ENCODE measurements at regions not wholly inside any gene's neighbourhood (a gene's known extent, or its start where the extent isn't known, plus 50 kb on each side); places are given as distances from the start of the nearest gene placed in this dataset.

- TF ChIP-seq CTCF (IDR thresholded peaks at IDR 0.05; ENCODE audit: low read depth, low read length), result no peak
- no peak for DNase-seq (ENCODE audit: extremely low read depth, low read depth)
Observed at GRCh38 chr4:24230955-24231354, 341.1 kb upstream of the PPARGC1A start.

GRCh38 chr4:24229978-24230377 is 340.1 kb upstream of the PPARGC1A start:
- DNase-seq (ENCODE audit: extremely low read depth, low read depth), result peak; percentile 59
- no peak for TF ChIP-seq CTCF (IDR thresholded peaks at IDR 0.05; ENCODE audit: low read depth, low read length)

DNA sequence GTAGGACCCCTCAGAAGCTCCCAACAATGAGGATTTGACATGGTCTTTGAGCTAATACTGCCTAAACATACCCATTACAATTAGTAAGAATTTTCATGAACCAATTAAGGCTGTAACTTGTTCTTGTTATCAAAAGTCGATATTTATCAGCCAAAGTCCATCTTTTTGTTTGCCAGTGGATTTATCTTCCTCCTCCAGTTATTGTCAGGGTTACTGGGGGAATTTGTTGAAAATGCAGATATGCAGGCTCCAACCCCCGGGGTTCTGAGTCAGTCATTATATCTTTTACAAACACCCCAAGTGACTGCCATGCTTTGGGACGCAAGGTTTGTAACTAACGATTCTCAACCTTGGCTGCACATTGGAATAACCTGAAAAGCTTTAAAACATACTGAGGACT is 338.8 kb upstream of the PPARGC1A start:
- no peak for TF ChIP-seq CTCF (IDR thresholded peaks at IDR 0.05; ENCODE audit: low read depth, low read length)
- DNase-seq (ENCODE audit: extremely low read depth, low read depth), result no peak

GRCh38 chr4:24226667-24227066 is 336.8 kb upstream of the PPARGC1A start:
- DNase-seq (ENCODE audit: extremely low read depth, low read depth), result peak; percentile 60
- no peak for TF ChIP-seq CTCF (IDR thresholded peaks at IDR 0.05; ENCODE audit: low read depth, low read length)

- no peak for DNase-seq (ENCODE audit: extremely low read depth, low read depth)
- TF ChIP-seq CTCF (IDR thresholded peaks at IDR 0.05; ENCODE audit: low read depth, low read length), result no peak
Observed at GRCh38 chr4:24226023-24226422, 336.2 kb upstream of the PPARGC1A start.

- no peak for DNase-seq (ENCODE audit: extremely low read depth, low read depth)
- TF ChIP-seq CTCF (IDR thresholded peaks at IDR 0.05; ENCODE audit: low read depth, low read length), result no peak
Observed at GRCh38 chr4:24224446-24224845, 334.6 kb upstream of the PPARGC1A start.

DNA sequence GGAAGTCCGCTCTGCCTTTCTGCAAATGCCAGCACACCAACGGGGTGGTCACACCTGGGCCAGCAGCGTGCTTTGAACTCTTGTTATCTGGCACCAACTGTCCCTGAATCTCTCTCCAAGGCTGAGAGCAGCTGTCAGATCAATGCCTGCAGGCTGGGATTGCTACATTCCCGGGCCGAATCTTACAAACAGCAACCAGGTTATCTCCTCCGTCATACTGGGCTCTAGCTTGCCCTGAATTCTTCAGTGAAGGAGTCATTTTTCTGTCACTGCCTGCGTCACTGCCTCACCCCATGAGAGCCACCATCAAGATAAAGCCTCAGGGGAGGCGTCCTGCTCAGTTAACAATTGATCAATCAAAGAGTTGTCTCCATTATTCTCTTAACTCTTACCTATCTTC is 329.4 kb upstream of the PPARGC1A start:
- TF ChIP-seq CTCF (IDR thresholded peaks at IDR 0.05; ENCODE audit: low read depth, low read length), result no peak
- DNase-seq (ENCODE audit: extremely low read depth, low read depth), result no peak
